ENCODE measurements at regions not wholly inside any gene's neighbourhood (a gene's known extent, or its start where the extent isn't known, plus 50 kb on each side); places are given as distances from the start of the nearest gene placed in this dataset.

- no peak for TF ChIP-seq ZNF512 (CRISPR knock-in tag; IDR thresholded peaks at IDR 0.05; ENCODE audit: borderline replicate concordance)
- no peak for TF ChIP-seq E2F4 (CRISPR knock-in tag; IDR thresholded peaks at IDR 0.05; ENCODE audit: borderline replicate concordance, low read depth)
- TF ChIP-seq ATF1 (CRISPR knock-in tag; IDR thresholded peaks at IDR 0.05), result no peak
- TF ChIP-seq E2F1 (CRISPR knock-in tag; IDR thresholded peaks at IDR 0.05), result no peak
- no peak for TF ChIP-seq EMX1 (CRISPR knock-in tag; IDR thresholded peaks at IDR 0.05)
- TF ChIP-seq ZNF219 (CRISPR knock-in tag; IDR thresholded peaks at IDR 0.05; ENCODE audit: borderline replicate concordance), result no peak
- no peak for TF ChIP-seq ZBTB21 (CRISPR knock-in tag; IDR thresholded peaks at IDR 0.05; ENCODE audit: borderline replicate concordance)
- no peak for TF ChIP-seq RORB (CRISPR knock-in tag; IDR thresholded peaks at IDR 0.05)
- TF ChIP-seq TEAD4 (CRISPR knock-in tag; IDR thresholded peaks at IDR 0.05), result no peak
- no peak for TF ChIP-seq USF1 (CRISPR knock-in tag; IDR thresholded peaks at IDR 0.05)
- TF ChIP-seq ATF3 (CRISPR knock-in tag; conservative IDR thresholded peaks at IDR 0.05), result no peak
- TF ChIP-seq MYBL2 (CRISPR knock-in tag; IDR thresholded peaks at IDR 0.05), result no peak
- TF ChIP-seq PRDM15 (CRISPR knock-in tag; IDR thresholded peaks at IDR 0.05), result no peak
- TF ChIP-seq ERG (CRISPR knock-in tag; IDR thresholded peaks at IDR 0.05), result no peak
- no peak for TF ChIP-seq HMGXB4 (CRISPR knock-in tag; IDR thresholded peaks at IDR 0.05)
- TF ChIP-seq JUN (CRISPR knock-in tag; IDR thresholded peaks at IDR 0.05), result no peak
- POLR2A ChIA-PET, result interaction anchor here (0.7 kb wide), 1 partner anchor 93 kb away, joined by 3 read pairs; no protein-coding TSS in a partner anchor
- H3K27me3 Mint-ChIP-seq (ENCODE audit: low read depth), result no peaks in the 10 kb centered on the region
- DNase-seq (ENCODE audit: low spot score) (no peak), ATAC-seq (no peak)
- no peak overlapping the region for H3K4me3 Mint-ChIP-seq
- CTCF ChIA-PET, result no interaction called here
- H3K9me3 Mint-ChIP-seq, result no peaks in the 10 kb centered on the region
- no peak overlapping the region for H3K27ac Mint-ChIP-seq
- H3K4me1 Mint-ChIP-seq, result no peaks in the 10 kb centered on the region
- no peaks in the 10 kb centered on the region for H3K36me3 Mint-ChIP-seq
These were observed 54.5 kb upstream of the GABRA2 start for GRCh38 chr4:46444318-46445000.

Measured in WTC11 (cell line).